ENCODE measurements at regions not wholly inside any gene's neighbourhood (a gene's known extent, or its start where the extent isn't known, plus 50 kb on each side); places are given as distances from the start of the nearest gene placed in this dataset.

DNA sequence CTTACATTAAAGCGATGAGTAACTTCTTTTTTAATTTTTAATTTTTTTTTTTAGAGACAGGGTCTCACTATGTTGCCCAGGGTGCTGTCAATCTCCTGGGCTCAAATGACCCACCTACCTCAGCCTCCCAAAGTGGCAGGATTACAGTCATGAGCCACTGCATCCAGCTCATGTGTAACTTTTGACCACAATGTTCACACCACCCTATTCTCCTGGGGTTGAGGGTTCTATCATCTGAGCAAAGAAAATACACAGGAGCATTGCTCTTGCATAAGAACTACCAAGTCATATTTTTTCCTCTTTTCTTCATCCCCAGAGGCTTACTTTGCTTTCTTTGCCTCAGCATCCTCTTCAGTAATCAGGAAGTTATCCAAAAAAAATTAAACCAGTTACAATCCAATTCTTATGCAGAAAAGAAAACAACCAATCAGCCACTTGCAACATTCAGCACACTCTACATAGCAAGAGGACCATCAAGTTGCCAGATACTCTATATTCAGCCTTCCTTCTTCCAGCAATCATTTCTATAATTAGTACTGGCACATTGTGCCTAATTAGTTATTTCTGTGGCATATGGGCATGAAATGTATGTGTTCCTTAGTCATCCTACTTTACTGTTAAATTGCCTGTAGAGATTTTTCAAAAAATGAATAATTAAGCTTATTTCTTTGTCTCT, 345.6 kb downstream of the AKAIN1 start:
- no peaks in the 10 kb centered on the region for H3K9me3 Mint-ChIP-seq
- TF ChIP-seq, protein P1, sequence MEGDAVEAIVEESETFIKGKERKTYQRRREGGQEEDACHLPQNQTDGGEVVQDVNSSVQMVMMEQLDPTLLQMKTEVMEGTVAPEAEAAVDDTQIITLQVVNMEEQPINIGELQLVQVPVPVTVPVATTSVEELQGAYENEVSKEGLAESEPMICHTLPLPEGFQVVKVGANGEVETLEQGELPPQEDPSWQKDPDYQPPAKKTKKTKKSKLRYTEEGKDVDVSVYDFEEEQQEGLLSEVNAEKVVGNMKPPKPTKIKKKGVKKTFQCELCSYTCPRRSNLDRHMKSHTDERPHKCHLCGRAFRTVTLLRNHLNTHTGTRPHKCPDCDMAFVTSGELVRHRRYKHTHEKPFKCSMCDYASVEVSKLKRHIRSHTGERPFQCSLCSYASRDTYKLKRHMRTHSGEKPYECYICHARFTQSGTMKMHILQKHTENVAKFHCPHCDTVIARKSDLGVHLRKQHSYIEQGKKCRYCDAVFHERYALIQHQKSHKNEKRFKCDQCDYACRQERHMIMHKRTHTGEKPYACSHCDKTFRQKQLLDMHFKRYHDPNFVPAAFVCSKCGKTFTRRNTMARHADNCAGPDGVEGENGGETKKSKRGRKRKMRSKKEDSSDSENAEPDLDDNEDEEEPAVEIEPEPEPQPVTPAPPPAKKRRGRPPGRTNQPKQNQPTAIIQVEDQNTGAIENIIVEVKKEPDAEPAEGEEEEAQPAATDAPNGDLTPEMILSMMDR (conservative IDR thresholded peaks at IDR 0.05) = no peak
- no peak overlapping the region for H3K4me3 Mint-ChIP-seq
- H3K36me3 Mint-ChIP-seq (ENCODE audit: low read depth) = no peaks in the 10 kb centered on the region
- H3K27ac Mint-ChIP-seq (ENCODE audit: unreplicated experiment) = no peak overlapping the region
- no peaks in the 10 kb centered on the region for H3K4me1 Mint-ChIP-seq
- H3K27me3 Mint-ChIP-seq (ENCODE audit: low read depth) = no peaks in the 10 kb centered on the region
- no peak for DNase-seq (ENCODE audit: low read depth, low spot score)

DNA sequence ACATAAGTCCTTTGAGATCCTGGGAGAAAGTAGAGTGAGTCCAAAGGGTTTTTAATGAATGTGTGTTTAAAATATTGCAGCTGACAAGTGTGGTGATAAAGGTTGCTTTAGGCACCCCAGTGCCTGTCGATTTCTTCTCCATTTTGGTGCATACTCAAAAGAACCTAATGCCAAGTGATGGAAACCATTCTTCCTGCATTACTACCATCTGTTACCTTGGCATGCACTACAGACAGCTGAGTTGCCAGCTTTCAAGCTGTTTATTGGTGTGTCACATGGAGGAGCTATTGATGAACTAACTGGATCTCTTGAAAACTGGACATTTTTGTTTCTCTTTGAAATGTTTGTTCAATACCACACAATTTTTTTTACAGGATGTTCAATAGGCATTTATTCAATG, 350.0 kb downstream of the AKAIN1 start:
- no peaks in the 10 kb centered on the region for H3K9me3 Mint-ChIP-seq
- H3K36me3 Mint-ChIP-seq (ENCODE audit: low read depth) = no peaks in the 10 kb centered on the region
- no peaks in the 10 kb centered on the region for H3K4me1 Mint-ChIP-seq
- no peak overlapping the region for H3K27ac Mint-ChIP-seq (ENCODE audit: unreplicated experiment)
- H3K27me3 Mint-ChIP-seq (ENCODE audit: low read depth) = no peaks in the 10 kb centered on the region
- H3K4me3 Mint-ChIP-seq = no peak overlapping the region
- no peak for DNase-seq (ENCODE audit: low read depth, low spot score)
- TF ChIP-seq, protein P1 (conservative IDR thresholded peaks at IDR 0.05) = no peak

DNA sequence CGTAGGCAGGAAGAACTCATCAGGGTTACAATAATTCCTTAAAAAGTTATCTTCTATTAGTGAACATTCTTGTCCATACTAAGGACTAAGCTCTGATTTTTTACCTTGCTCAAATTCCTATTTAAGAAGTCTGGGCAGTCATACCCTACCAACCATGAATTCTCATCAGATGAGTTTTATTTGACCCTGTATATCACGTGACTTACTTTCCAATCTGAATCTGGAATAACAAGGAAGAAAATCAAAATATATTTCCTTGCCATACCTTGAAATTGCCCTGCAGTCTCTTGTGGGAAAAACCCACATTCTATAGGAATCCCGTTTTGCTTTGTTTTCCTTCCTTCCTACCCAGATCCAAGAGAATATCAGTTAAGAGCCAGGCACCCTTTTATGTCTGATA, 352.7 kb downstream of the AKAIN1 start:
- no peaks in the 10 kb centered on the region for H3K27me3 Mint-ChIP-seq (ENCODE audit: low read depth)

DNA sequence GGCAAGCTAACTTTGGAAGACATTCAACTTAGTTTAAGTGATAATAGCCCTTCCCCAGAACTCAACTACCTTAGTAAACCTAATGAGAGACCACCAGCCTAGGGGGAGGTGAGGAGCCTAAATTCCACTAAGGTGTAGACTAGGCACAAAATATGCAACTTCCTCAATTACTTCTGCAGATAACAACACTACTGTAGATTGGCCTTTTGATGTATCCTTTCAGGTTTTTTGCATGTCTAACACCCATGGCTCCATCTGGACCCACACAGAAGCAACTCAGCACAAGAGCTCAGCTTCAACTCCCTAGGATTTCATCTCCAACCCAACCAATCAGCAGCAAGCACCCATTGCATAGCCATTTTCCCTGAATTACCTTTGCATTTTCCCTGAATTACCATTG, 353.3 kb downstream of the AKAIN1 start:
- no peak overlapping the region for H3K27ac Mint-ChIP-seq (ENCODE audit: unreplicated experiment)
- H3K4me3 Mint-ChIP-seq = no peak overlapping the region
- H3K4me1 Mint-ChIP-seq = no peaks in the 10 kb centered on the region
- DNase-seq (ENCODE audit: low read depth, low spot score) = no peak
- H3K9me3 Mint-ChIP-seq = no peaks in the 10 kb centered on the region
- TF ChIP-seq, protein P1 (conservative IDR thresholded peaks at IDR 0.05) = no peak
- H3K27me3 Mint-ChIP-seq (ENCODE audit: low read depth) = no peaks in the 10 kb centered on the region
- no peaks in the 10 kb centered on the region for H3K36me3 Mint-ChIP-seq (ENCODE audit: low read depth)

More for the DNA sequence above, 352.7 kb downstream of the AKAIN1 start:
- Mint-ChIP-seq H3K4me1 (no peaks in the 10 kb centered on the region), H3K4me3 (no peak overlapping the region), H3K27ac (ENCODE audit: unreplicated experiment) (no peak overlapping the region), H3K9me3 (no peaks in the 10 kb centered on the region), H3K36me3 (ENCODE audit: low read depth) (no peaks in the 10 kb centered on the region)
- TF ChIP-seq, protein P1 (conservative IDR thresholded peaks at IDR 0.05) = no peak
- no peak for DNase-seq (ENCODE audit: low read depth, low spot score)

DNA sequence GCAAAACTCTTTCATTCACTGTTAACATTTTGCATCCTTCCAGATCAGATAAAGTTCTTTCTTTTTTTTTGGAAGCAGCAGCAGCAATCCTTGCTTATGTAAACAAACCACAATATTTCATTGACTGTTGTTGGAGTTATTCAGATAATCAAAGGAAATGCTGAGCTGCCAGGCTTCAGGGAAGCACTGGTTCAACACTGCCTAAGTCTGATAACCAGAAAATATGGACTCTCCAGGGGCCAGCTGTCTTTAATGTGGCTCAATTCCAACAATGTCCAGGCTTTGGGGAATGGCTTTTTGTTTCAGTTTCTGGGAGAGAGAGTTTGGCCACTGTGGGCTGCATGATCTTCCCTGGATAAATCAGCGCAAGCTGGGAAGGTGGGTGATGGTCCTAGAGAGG, 354.3 kb downstream of the AKAIN1 start:
- no peak overlapping the region for H3K27ac Mint-ChIP-seq (ENCODE audit: unreplicated experiment)

More for the DNA sequence above, 354.3 kb downstream of the AKAIN1 start:
- Mint-ChIP-seq H3K4me3 (no peak overlapping the region), H3K36me3 (ENCODE audit: low read depth) (no peaks in the 10 kb centered on the region), H3K27me3 (ENCODE audit: low read depth) (no peaks in the 10 kb centered on the region), H3K4me1 (no peaks in the 10 kb centered on the region), H3K9me3 (no peaks in the 10 kb centered on the region)
- TF ChIP-seq, protein P1 (conservative IDR thresholded peaks at IDR 0.05) = no peak
- no peak for DNase-seq (ENCODE audit: low read depth, low spot score)
